SK-N-MC (cell line): ENCODE measurements at regions not wholly inside any gene's neighbourhood (a gene's known extent, or its start where the extent isn't known, plus 50 kb on each side); places are given as distances from the start of the nearest gene placed in this dataset.

Experiments used
- DNase-seq: peaks from one replicate; pipeline ENCODE4 v3.0.0-alpha.2; 2011; ENCODE audit warnings: low read depth, low spot score
- H3K27ac ChIP-seq: fragments of 200-600 bp; sonication (generic); 2 replicates; pipeline ENCODE4 v1.5.1; 2016; ENCODE audit warnings: mixed run types
- H3K36me3 ChIP-seq: fragments of 200-600 bp; sonication (generic); 2 replicates; pipeline ENCODE4 v1.6.1; 2017; ENCODE audit warnings: antibody characterized with exemption, low read length, mixed read lengths; ENCODE audit not compliant: insufficient read depth
- H3K4me3 ChIP-seq: fragments of 200-600 bp; sonication (generic); 2 replicates; pipeline ENCODE4 v1.5.1; 2016
- H3K9ac ChIP-seq: fragments of 200-600 bp; sonication (generic); 2 replicates; pipeline ENCODE4 v1.8.0; 2017; ENCODE audit warnings: mixed run types, mixed read lengths; ENCODE audit not compliant: insufficient read length
- H3K9me3 ChIP-seq: fragments of 200-600 bp; sonication (generic); 2 replicates; pipeline ENCODE4 v1.6.1; 2017; ENCODE audit warnings: low read depth, mild to moderate bottlenecking, antibody characterized with exemption, low read length, moderate library complexity, mixed read lengths
- EZH2 ChIP-seq: fragments of 200-600 bp; sonication (generic); IDR thresholded peaks from one replicate; pipeline ENCODE4 v1.6.1; 2017; ENCODE audit warnings: antibody characterized with exemption
- FOXP2 ChIP-seq: optimal IDR thresholded peaks from 2 replicates; pipeline ENCODE3; 2011; ENCODE audit warnings: mild to moderate bottlenecking, moderate library complexity; ENCODE audit not compliant: insufficient read depth; ENCODE audit errors: extremely low read length, control extremely low read depth
- POLR2AphosphoS5 ChIP-seq: IDR thresholded peaks from 2 replicates; pipeline ENCODE4 v1.6.1; 2012; ENCODE audit warnings: mild to moderate bottlenecking, low read depth, low read length, borderline replicate concordance

- no peak for TF ChIP-seq POLR2AphosphoS5
- no peak for TF ChIP-seq FOXP2
- no peak for TF ChIP-seq EZH2
- DNase-seq = no peak
- no peaks in the 10 kb centered on the region for H3K36me3 ChIP-seq
- no peaks in the 10 kb centered on the region; the same call in 1 of the 2 replicates for H3K9me3 ChIP-seq
- H3K9ac ChIP-seq = no peak overlapping the region
- no peak overlapping the region for H3K4me3 ChIP-seq
- H3K27ac ChIP-seq = no peak overlapping the region
These were observed 122.3 kb upstream of the AADACL2 start for GRCh38 chr3:151611419-151611818.

GRCh38 chr3:151609491-151609890 is 124.2 kb upstream of the AADACL2 start:
- TF ChIP-seq FOXP2 (no peak), EZH2 (no peak), POLR2AphosphoS5 (no peak)
- Histone ChIP-seq H3K9ac (no peak overlapping the region), H3K27ac (no peak overlapping the region), H3K36me3 (no peaks in the 10 kb centered on the region), H3K9me3 (no peaks in the 10 kb centered on the region; the same call in 1 of the 2 replicates), H3K4me3 (no peak overlapping the region)
- no peak for DNase-seq

- H3K27ac ChIP-seq = no peak overlapping the region
- H3K4me3 ChIP-seq = no peak overlapping the region
- no peak overlapping the region for H3K9ac ChIP-seq
- no peak for TF ChIP-seq EZH2
- TF ChIP-seq FOXP2 = no peak
- no peak for TF ChIP-seq POLR2AphosphoS5
- no peak for DNase-seq
- H3K9me3 ChIP-seq = no peaks in the 10 kb centered on the region; the same call in 1 of the 2 replicates
- H3K36me3 ChIP-seq = no peaks in the 10 kb centered on the region
These were observed 128.8 kb upstream of the AADACL2 start for GRCh38 chr3:151604891-151605290.

- Histone ChIP-seq H3K4me3 (no peak overlapping the region), H3K9ac (no peak overlapping the region), H3K9me3 (no peaks in the 10 kb centered on the region), H3K36me3 (no peaks in the 10 kb centered on the region), H3K27ac (no peak overlapping the region)
- no peak for DNase-seq
- TF ChIP-seq EZH2 (no peak), FOXP2 (no peak), POLR2AphosphoS5 (no peak)
These were observed 132.9 kb upstream of the AADACL2 start for GRCh38 chr3:151600783-151601182.

GRCh38 chr3:151599103-151599672 is 134.5 kb upstream of the AADACL2 start:
- H3K4me3 ChIP-seq = no peak overlapping the region
- H3K9ac ChIP-seq = no peak overlapping the region
- no peaks in the 10 kb centered on the region for H3K36me3 ChIP-seq
- no peaks in the 10 kb centered on the region for H3K9me3 ChIP-seq
- no peak overlapping the region for H3K27ac ChIP-seq
- no peak for TF ChIP-seq FOXP2
- TF ChIP-seq EZH2 = no peak
- no peak for TF ChIP-seq POLR2AphosphoS5
- no peak for DNase-seq

GRCh38 chr3:151596940-151597339 is 136.1 kb upstream of the IGSF10 start:
- no peaks in the 10 kb centered on the region for H3K36me3 ChIP-seq
- H3K9ac ChIP-seq = no peak overlapping the region
- H3K27ac ChIP-seq = no peak overlapping the region
- no peak overlapping the region for H3K4me3 ChIP-seq
- TF ChIP-seq FOXP2 (no peak), POLR2AphosphoS5 (no peak), EZH2 (no peak)
- DNase-seq = no peak
- H3K9me3 ChIP-seq = no peaks in the 10 kb centered on the region

GRCh38 chr3:151593928-151594327 is 133.1 kb upstream of the IGSF10 start:
- DNase-seq = no peak
- no peak for TF ChIP-seq FOXP2
- TF ChIP-seq POLR2AphosphoS5 = no peak
- H3K4me3 ChIP-seq = no peak overlapping the region

GRCh38 chr3:151592287-151592686 is 131.4 kb upstream of the IGSF10 start:
- Histone ChIP-seq H3K27ac (no peak overlapping the region), H3K4me3 (no peak overlapping the region), H3K36me3 (no peaks in the 10 kb centered on the region), H3K9ac (no peak overlapping the region), H3K9me3 (peaks cover 3% of the 10 kb centered on the region; the same call in 1 of the 2 replicates)
- no peak for DNase-seq
- TF ChIP-seq POLR2AphosphoS5 = no peak
- TF ChIP-seq EZH2 = no peak
- no peak for TF ChIP-seq FOXP2

More at GRCh38 chr3:151593928-151594327, 133.1 kb upstream of the IGSF10 start:
- no peaks in the 10 kb centered on the region for H3K9me3 ChIP-seq
- H3K9ac ChIP-seq = no peak overlapping the region
- no peak overlapping the region for H3K27ac ChIP-seq
- no peaks in the 10 kb centered on the region for H3K36me3 ChIP-seq

- no peak for TF ChIP-seq POLR2AphosphoS5
- TF ChIP-seq FOXP2 = no peak
- TF ChIP-seq EZH2 = no peak
- no peak for DNase-seq
- Histone ChIP-seq H3K36me3 (peaks cover 8% of the 10 kb centered on the region), H3K9ac (no peak overlapping the region), H3K4me3 (no peak overlapping the region), H3K9me3 (peaks cover 12% of the 10 kb centered on the region; the same call in 1 of the 2 replicates), H3K27ac (no peak overlapping the region)
These were observed 130.6 kb upstream of the IGSF10 start for GRCh38 chr3:151591441-151591840.
